ENCODE measurements at regions not wholly inside any gene's neighbourhood (a gene's known extent, or its start where the extent isn't known, plus 50 kb on each side); places are given as distances from the start of the nearest gene placed in this dataset.

GRCh38 chr7:93629291-93629801, 54.8 kb upstream of the CALCR start:
- POLR2A ChIA-PET: no interaction called here
- 0 out of 2 replicates have a peak, but pooled peaks have one; percentile 15 for TF ChIP-seq LCORL (IDR thresholded peaks at IDR 0.05)
- TF ChIP-seq LCORL (CRISPR knock-in tag; IDR thresholded peaks at IDR 0.05): no peak
- TF ChIP-seq ZNF609 (CRISPR knock-in tag; IDR thresholded peaks at IDR 0.05; ENCODE audit: borderline replicate concordance): no peak
- DNase-seq (ENCODE audit: low spot score): no peak

DNA sequence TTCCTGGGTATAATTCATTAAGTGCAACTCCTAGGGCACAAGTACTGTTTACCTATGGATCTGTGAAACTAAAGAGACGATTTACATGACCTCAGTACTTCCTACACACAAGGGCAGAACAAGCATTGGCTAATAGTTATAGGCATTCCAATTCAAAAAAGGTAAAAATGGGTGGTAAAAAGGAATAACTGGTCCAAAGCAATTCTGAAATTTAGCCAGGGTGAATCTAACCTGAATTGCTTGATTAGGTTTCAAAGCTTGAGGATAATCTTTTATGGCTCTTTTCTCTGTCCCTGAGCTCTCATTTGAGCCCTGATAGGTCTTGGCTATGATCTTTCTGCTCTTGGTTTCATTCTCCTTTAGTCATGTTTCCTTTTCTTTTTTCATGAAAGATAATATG, 52.3 kb upstream of the CALCR start:
- CTCF ChIA-PET (ENCODE audit: low intra/inter-chr PET ratio, low total read pairs): no interaction called here
- ATAC-seq (no peak), FAIRE-seq (no peak), DNase-seq (ENCODE audit: low spot score) (no peak)
- Histone ChIP-seq H3K36me3 (replicated peaks in 1 of 2; ENCODE audit: control insufficient read depth in 1 of 2, insufficient read depth in 2 of 2, low read length in 2 of 2) (no peaks in the 10 kb centered on the region), H3K9me3 (ENCODE audit: low read length) (no peaks in the 10 kb centered on the region), H3K27ac (ENCODE audit: extremely low read length, insufficient read depth, low read length) (no peak overlapping the region), H4K20me1 (ENCODE audit: insufficient read depth, low read length) (no peaks in the 10 kb centered on the region), H2AFZ (ENCODE audit: low read length) (no peak overlapping the region), H3K4me1 (ENCODE audit: insufficient read depth, low read length) (no peaks in the 10 kb centered on the region; the same call in 1 of the 2 replicates), H3K9ac (ENCODE audit: insufficient read depth, low read depth, low read length) (no peak overlapping the region), H3K4me3 (replicated peaks in 1 of 3; ENCODE audit: insufficient read depth in 1 of 3, low read depth in 2 of 3, low read length in 3 of 3) (no peak overlapping the region), H3K79me2 (ENCODE audit: insufficient read depth, low read length) (no peaks in the 10 kb centered on the region), H3K4me2 (ENCODE audit: low read depth, low read length) (no peak overlapping the region), H3K27me3 (ENCODE audit: control insufficient read depth in 1 of 2, insufficient read depth in 2 of 2, low read length in 2 of 2) (no peaks in the 10 kb centered on the region)
- no TSS peak for BruUV-seq (replicated peaks)
- WGBS (ENCODE audit: low lambda C conversion rate): 0% methylated on average over 1 of the region's 1 CpG
- in situ Hi-C loops (cut with HindIII; ENCODE audit: extremely low pct_ligation_motif_present, low pct_unique_long_range_greater_than_20kb): no loop called here
- POLR2A ChIA-PET: no interaction called here
- intact Hi-C loops (cut with micrococcal nuclease; ENCODE audit: unreplicated experiment): no loop called here
- no peak for TF ChIP-seq CREM (IDR thresholded peaks at IDR 0.05)
- no peak for TF ChIP-seq CREM (CRISPR knock-in tag; IDR thresholded peaks at IDR 0.05)
- no peak for TF ChIP-seq YEATS2 (CRISPR knock-in tag; IDR thresholded peaks at IDR 0.05; ENCODE audit: borderline replicate concordance)
- TF ChIP-seq SAP130 (CRISPR knock-in tag; IDR thresholded peaks at IDR 0.05; ENCODE audit: low read depth): no peak
- TF ChIP-seq SNRNP70 (IDR thresholded peaks at IDR 0.05; ENCODE audit: low read depth, low read length): no peak
- no peak for TF ChIP-seq RFXANK (CRISPR knock-in tag; IDR thresholded peaks at IDR 0.05)
- no peak for TF ChIP-seq ZNF280B (CRISPR knock-in tag; IDR thresholded peaks at IDR 0.05; ENCODE audit: borderline replicate concordance)

More at GRCh38 chr7:93629291-93629801, 54.8 kb upstream of the CALCR start:
- Histone ChIP-seq H3K9me3 (ENCODE audit: low read length) (no peaks in the 10 kb centered on the region), H3K79me2 (ENCODE audit: insufficient read depth, low read length) (no peaks in the 10 kb centered on the region), H3K27me3 (ENCODE audit: control insufficient read depth in 1 of 2, insufficient read depth in 2 of 2, low read length in 2 of 2) (no peaks in the 10 kb centered on the region), H2AFZ (ENCODE audit: low read length) (no peak overlapping the region), H3K4me1 (ENCODE audit: insufficient read depth, low read length) (no peaks in the 10 kb centered on the region), H3K9ac (ENCODE audit: insufficient read depth, low read depth, low read length) (no peak overlapping the region), H3K4me2 (ENCODE audit: low read depth, low read length) (no peak overlapping the region), H3K36me3 (replicated peaks in 1 of 2; ENCODE audit: control insufficient read depth in 1 of 2, insufficient read depth in 2 of 2, low read length in 2 of 2) (no peaks in the 10 kb centered on the region), H3K27ac (ENCODE audit: extremely low read length, insufficient read depth, low read length) (no peak overlapping the region), H3K4me3 (replicated peaks in 1 of 3; ENCODE audit: insufficient read depth in 1 of 3, low read depth in 2 of 3, low read length in 3 of 3) (no peak overlapping the region), H4K20me1 (ENCODE audit: insufficient read depth, low read length) (no peaks in the 10 kb centered on the region)
- ATAC-seq (no peak), FAIRE-seq (no peak)
- in situ Hi-C loops (cut with HindIII; ENCODE audit: extremely low pct_ligation_motif_present, low pct_unique_long_range_greater_than_20kb): no loop called here
- intact Hi-C loops (cut with micrococcal nuclease; ENCODE audit: unreplicated experiment): no loop called here
- CTCF ChIA-PET (ENCODE audit: low intra/inter-chr PET ratio, low total read pairs): no interaction called here
- no TSS peak for BruUV-seq (replicated peaks)
- WGBS (ENCODE audit: low lambda C conversion rate): 0% methylated on average over 2 of the region's 2 CpGs

Measured in HepG2 (cell line).